Caco-2 (cell line): ENCODE measurements at regions not wholly inside any gene's neighbourhood (a gene's known extent, or its start where the extent isn't known, plus 50 kb on each side); places are given as distances from the start of the nearest gene placed in this dataset.

Source experiments
- BruUV-seq: library from RNA; stranded (reverse); fragments of 400-500 nt; replicated peaks from 2 replicates; lab custom pipeline; 2021; lab: Mats Ljungman, UMichigan
- CTCF ChIA-PET: fragments of 300-600 bp; sonication (Branson Sonifier 250); formaldehyde crosslinking; loops from one replicate; lab custom pipeline; 2022; ENCODE audit warnings: antibody characterized with exemption; lab: Charles Lee
- POLR2A ChIA-PET: fragments of 300-600 bp; sonication (Branson Sonifier 250); formaldehyde crosslinking; loops from one replicate; lab custom pipeline; 2022; ENCODE audit warnings: antibody characterized with exemption; lab: Charles Lee
- DNase-seq, 2 experiments: peaks; one replicate each; pipeline versions ENCODE4 v3.0.0 to v3.0.0-alpha.2; 2020 to 2022
- H3K27me3 ChIP-seq: replicated peaks from 2 replicates; pipeline ENCODE4 v1.6.0; 2011; ENCODE audit warnings: low read length; ENCODE audit not compliant: control insufficient read depth, insufficient read depth
- H3K36me3 ChIP-seq: 2 replicates; pipeline ENCODE4 v1.5.1; 2011; ENCODE audit warnings: low read length; ENCODE audit not compliant: control insufficient read depth, insufficient read depth
- H3K4me1 ChIP-seq: fragments of 250-450 bp; sonication (Bioruptor Pico); 2 replicates; pipeline ENCODE4 v1.5.1; 2020; ENCODE audit warnings: mild to moderate bottlenecking
- H3K4me3 ChIP-seq: 2 replicates; pipeline ENCODE4 v1.5.1; 2011; ENCODE audit warnings: low read depth, mild to moderate bottlenecking, control low read depth, low read length
- H3K9me3 ChIP-seq: fragments of 250-450 bp; sonication (Bioruptor Pico); 2 replicates; pipeline ENCODE4 v1.5.1; 2020; ENCODE audit warnings: mild to moderate bottlenecking, moderate library complexity
- H3K27ac Mint-ChIP-seq: one replicate; pipeline ENCODE4 v1.8.0; 2022; ENCODE audit warnings: mixed read lengths; ENCODE audit not compliant: unreplicated experiment
- H3K27me3 Mint-ChIP-seq: one replicate; pipeline ENCODE4 v1.8.0; 2022; ENCODE audit warnings: mixed read lengths; ENCODE audit not compliant: insufficient read depth, unreplicated experiment
- H3K36me3 Mint-ChIP-seq: one replicate; pipeline ENCODE4 v1.8.0; 2022; ENCODE audit warnings: mild to moderate bottlenecking, mixed read lengths; ENCODE audit not compliant: insufficient read depth, unreplicated experiment
- H3K4me1 Mint-ChIP-seq: one replicate; pipeline ENCODE4 v1.8.0; 2022; ENCODE audit warnings: low read depth, mixed read lengths; ENCODE audit not compliant: unreplicated experiment
- H3K4me3 Mint-ChIP-seq: one replicate; pipeline ENCODE4 v1.8.0; 2022; ENCODE audit warnings: mild to moderate bottlenecking, moderate library complexity, mixed read lengths; ENCODE audit not compliant: unreplicated experiment
- H3K9me3 Mint-ChIP-seq: one replicate; pipeline ENCODE4 v1.8.0; 2022; ENCODE audit warnings: mixed read lengths; ENCODE audit not compliant: unreplicated experiment
- intact Hi-C: fragments of 100-400 bp; cut with micrococcal nuclease; formaldehyde crosslinking; loops from one replicate; pipeline ENCODE4 v1.10.0; 2022; ENCODE audit not compliant: unreplicated experiment
- TF ChIP-seq, protein P1 (sequence below), 2 experiments: fragments of 200-600 bp in 1 of 2; IDR thresholded peaks; 1 replicate in 1 of 2; 2 replicates in 1 of 2; pipeline versions ENCODE4 v1.5.1 to v1.8.0; 2011 to 2022; ENCODE audit warnings: antibody characterized with exemption in 1 of 2, control low read depth in 1 of 2, inconsistent platforms in 1 of 2, low read depth in 1 of 2, low read length in 1 of 2, mild to moderate bottlenecking in 1 of 2, moderate library complexity in 1 of 2; ENCODE audit not compliant: insufficient read depth in 1 of 2, severe bottlenecking in 1 of 2, unreplicated experiment in 1 of 2

DNA sequence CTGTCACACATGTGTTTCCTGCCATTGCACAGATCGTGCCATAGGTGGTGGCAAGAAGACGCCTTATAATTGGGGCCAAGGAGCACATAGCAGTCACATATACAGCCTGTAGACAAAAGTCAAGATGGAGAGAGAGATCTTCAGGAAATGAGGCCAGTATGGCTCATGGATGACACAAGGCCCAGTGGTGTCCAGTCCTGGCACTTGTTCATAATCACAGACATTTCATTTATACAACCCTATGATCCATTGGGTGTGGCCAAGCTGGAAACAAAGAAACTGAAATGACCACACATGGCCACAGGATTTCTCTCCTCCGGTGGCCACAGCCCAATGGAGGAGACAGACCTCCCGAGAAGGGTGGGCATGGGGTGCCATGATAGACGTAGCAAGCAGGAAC lies 78.5 kb upstream of the KAZN start:
- POLR2A ChIA-PET, result no interaction called here
- intact Hi-C loops, result no loop called here
- BruUV-seq, result no TSS peak
- CTCF ChIA-PET, result no interaction called here
- Histone ChIP-seq H3K27me3 (no peaks in the 10 kb centered on the region), H3K4me3 (no peak overlapping the region), H3K4me1 (no peaks in the 10 kb centered on the region), H3K36me3 (no peaks in the 10 kb centered on the region), H3K9me3 (no peaks in the 10 kb centered on the region)
- peaks cover 4% of the 10 kb centered on the region for H3K27me3 Mint-ChIP-seq
- H3K4me3 Mint-ChIP-seq, result no peak overlapping the region
- TF ChIP-seq, protein P1, sequence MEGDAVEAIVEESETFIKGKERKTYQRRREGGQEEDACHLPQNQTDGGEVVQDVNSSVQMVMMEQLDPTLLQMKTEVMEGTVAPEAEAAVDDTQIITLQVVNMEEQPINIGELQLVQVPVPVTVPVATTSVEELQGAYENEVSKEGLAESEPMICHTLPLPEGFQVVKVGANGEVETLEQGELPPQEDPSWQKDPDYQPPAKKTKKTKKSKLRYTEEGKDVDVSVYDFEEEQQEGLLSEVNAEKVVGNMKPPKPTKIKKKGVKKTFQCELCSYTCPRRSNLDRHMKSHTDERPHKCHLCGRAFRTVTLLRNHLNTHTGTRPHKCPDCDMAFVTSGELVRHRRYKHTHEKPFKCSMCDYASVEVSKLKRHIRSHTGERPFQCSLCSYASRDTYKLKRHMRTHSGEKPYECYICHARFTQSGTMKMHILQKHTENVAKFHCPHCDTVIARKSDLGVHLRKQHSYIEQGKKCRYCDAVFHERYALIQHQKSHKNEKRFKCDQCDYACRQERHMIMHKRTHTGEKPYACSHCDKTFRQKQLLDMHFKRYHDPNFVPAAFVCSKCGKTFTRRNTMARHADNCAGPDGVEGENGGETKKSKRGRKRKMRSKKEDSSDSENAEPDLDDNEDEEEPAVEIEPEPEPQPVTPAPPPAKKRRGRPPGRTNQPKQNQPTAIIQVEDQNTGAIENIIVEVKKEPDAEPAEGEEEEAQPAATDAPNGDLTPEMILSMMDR (IDR thresholded peaks at IDR 0.05; ENCODE audit: insufficient read depth in 1 of 2, low read depth in 1 of 2, low read length in 1 of 2, severe bottlenecking in 1 of 2, unreplicated experiment in 1 of 2), result no peak
- H3K4me1 Mint-ChIP-seq, result no peaks in the 10 kb centered on the region
- no peaks in the 10 kb centered on the region for H3K36me3 Mint-ChIP-seq
- H3K9me3 Mint-ChIP-seq, result no peaks in the 10 kb centered on the region
- no peak for DNase-seq
- H3K27ac Mint-ChIP-seq, result no peak overlapping the region

DNA sequence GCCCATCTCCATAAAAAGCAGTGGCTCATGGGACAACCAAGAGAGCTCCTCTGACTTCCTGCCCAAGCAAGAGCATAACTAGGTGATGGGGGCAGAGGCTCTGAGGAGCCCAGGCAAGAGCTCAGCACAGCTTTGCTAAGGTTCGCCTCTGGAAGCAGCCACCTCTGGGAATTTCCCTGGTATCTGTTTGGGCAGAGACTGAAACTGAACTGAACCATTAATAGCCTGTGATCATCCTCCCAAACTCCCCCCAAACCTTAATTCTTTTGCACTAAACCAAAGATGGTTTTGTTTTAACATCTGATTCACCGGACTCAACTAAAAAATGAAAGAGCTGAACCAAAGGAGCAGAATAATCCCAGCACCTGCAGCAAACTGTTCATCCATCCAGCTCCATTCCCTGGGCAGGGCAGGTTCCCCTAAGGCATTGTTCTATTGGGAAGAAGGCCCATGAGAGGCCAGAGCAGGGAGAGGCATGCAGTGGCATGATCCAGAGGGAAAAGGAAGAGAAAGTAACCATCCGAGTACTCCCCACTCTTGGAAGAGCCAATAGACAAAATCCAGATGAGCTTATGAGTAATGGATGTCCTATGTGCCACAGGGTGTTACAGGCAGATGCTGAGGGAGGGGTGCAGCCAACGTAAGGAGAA lies 77.8 kb upstream of the KAZN start:
- Histone ChIP-seq H3K4me3 (no peak overlapping the region), H3K36me3 (no peaks in the 10 kb centered on the region), H3K9me3 (no peaks in the 10 kb centered on the region), H3K27me3 (no peaks in the 10 kb centered on the region), H3K4me1 (no peaks in the 10 kb centered on the region)
- no peaks in the 10 kb centered on the region for H3K4me1 Mint-ChIP-seq
- POLR2A ChIA-PET, result no interaction called here
- CTCF ChIA-PET, result no interaction called here
- TF ChIP-seq, protein P1 (IDR thresholded peaks at IDR 0.05; ENCODE audit: insufficient read depth in 1 of 2, low read depth in 1 of 2, low read length in 1 of 2, severe bottlenecking in 1 of 2, unreplicated experiment in 1 of 2), result no peak
- no peak overlapping the region for H3K27ac Mint-ChIP-seq
- no peak for DNase-seq
- no peaks in the 10 kb centered on the region for H3K9me3 Mint-ChIP-seq
- intact Hi-C loops, result no loop called here
- no peaks in the 10 kb centered on the region for H3K36me3 Mint-ChIP-seq
- H3K27me3 Mint-ChIP-seq, result peaks cover 4% of the 10 kb centered on the region
- BruUV-seq, result no TSS peak
- no peak overlapping the region for H3K4me3 Mint-ChIP-seq

GRCh38 chr1:14521622-14522021 lies 76.9 kb upstream of the KAZN start:
- no peak for DNase-seq
- Histone ChIP-seq H3K4me1 (no peaks in the 10 kb centered on the region), H3K4me3 (no peak overlapping the region), H3K36me3 (no peaks in the 10 kb centered on the region), H3K27me3 (no peaks in the 10 kb centered on the region), H3K9me3 (no peaks in the 10 kb centered on the region)
- TF ChIP-seq, protein P1 (IDR thresholded peaks at IDR 0.05; ENCODE audit: insufficient read depth in 1 of 2, low read depth in 1 of 2, low read length in 1 of 2, severe bottlenecking in 1 of 2, unreplicated experiment in 1 of 2), result no peak
- intact Hi-C loops, result no loop called here
- Mint-ChIP-seq H3K36me3 (no peaks in the 10 kb centered on the region), H3K4me1 (no peaks in the 10 kb centered on the region), H3K27me3 (peaks cover 6% of the 10 kb centered on the region), H3K4me3 (no peak overlapping the region), H3K27ac (no peak overlapping the region), H3K9me3 (no peaks in the 10 kb centered on the region)
- BruUV-seq, result no TSS peak
- ChIA-PET CTCF (no interaction called here), POLR2A (no interaction called here)
